ENCODE measurements at regions not wholly inside any gene's neighbourhood (a gene's known extent, or its start where the extent isn't known, plus 50 kb on each side); places are given as distances from the start of the nearest gene placed in this dataset.

GRCh38 chr4:19857380-19857779, 394.3 kb upstream of the SLIT2 start:
- TF ChIP-seq, protein P1, sequence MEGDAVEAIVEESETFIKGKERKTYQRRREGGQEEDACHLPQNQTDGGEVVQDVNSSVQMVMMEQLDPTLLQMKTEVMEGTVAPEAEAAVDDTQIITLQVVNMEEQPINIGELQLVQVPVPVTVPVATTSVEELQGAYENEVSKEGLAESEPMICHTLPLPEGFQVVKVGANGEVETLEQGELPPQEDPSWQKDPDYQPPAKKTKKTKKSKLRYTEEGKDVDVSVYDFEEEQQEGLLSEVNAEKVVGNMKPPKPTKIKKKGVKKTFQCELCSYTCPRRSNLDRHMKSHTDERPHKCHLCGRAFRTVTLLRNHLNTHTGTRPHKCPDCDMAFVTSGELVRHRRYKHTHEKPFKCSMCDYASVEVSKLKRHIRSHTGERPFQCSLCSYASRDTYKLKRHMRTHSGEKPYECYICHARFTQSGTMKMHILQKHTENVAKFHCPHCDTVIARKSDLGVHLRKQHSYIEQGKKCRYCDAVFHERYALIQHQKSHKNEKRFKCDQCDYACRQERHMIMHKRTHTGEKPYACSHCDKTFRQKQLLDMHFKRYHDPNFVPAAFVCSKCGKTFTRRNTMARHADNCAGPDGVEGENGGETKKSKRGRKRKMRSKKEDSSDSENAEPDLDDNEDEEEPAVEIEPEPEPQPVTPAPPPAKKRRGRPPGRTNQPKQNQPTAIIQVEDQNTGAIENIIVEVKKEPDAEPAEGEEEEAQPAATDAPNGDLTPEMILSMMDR (IDR thresholded peaks at IDR 0.05 in 4 of 5, conservative IDR thresholded peaks at IDR 0.05 in 1 of 5): no peak
- TF ChIP-seq POLR2A (IDR thresholded peaks at IDR 0.05): no peak

All from gastrocnemius medialis (tissue), 4 donors.